HG03571 (cell line): ENCODE measurements at regions not wholly inside any gene's neighbourhood (a gene's known extent, or its start where the extent isn't known, plus 50 kb on each side); places are given as distances from the start of the nearest gene placed in this dataset.
"Not testable (repeated sequence)": the region's sequence is repeated elsewhere in the genome, so short reads cannot be mapped to it uniquely, and the experiment has no call there.

Source experiments
- ATAC-seq: cut with Tn5 transposase; IDR thresholded peaks from one replicate; pipeline ENCODE4 v1.9.1; 2021; ENCODE audit not compliant: unreplicated experiment

- no peak for ATAC-seq
Observed at GRCh38 chr4:159410076-159410777, 307.3 kb downstream of the RAPGEF2 start.

GRCh38 chr4:159410891-159411290 lies 308.0 kb downstream of the RAPGEF2 start:
- ATAC-seq: no peak

DNA sequence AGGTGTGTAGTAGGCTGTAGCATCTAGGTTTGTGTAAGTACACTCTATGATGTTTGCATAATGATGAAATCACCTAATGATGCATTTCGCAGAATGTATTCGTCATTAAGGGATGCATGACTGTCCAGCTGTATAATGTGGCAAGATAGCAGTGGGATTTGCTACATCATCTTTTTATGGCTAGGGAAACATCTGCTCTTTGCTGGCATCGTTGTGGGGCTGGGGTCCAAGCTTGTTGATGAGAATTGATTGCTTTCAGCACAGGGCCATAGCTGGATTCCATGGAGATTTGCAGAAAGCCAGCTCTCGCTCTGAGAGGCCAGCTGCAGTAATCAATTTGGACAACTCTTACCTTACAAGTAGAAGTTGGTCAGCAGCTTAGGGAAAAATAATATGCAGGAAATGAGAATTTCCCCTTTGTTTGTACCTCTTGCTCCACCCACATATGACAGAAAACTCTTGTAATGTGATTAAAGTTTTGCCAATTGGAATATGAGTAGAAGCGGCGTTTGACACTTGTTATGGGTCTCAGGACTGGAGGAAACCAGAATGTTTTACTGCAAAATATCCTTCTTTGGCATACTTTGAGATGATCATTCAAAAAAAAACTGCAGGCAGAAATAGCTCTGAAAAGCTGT lies 310.5 kb downstream of the RAPGEF2 start:
- no peak for ATAC-seq

DNA sequence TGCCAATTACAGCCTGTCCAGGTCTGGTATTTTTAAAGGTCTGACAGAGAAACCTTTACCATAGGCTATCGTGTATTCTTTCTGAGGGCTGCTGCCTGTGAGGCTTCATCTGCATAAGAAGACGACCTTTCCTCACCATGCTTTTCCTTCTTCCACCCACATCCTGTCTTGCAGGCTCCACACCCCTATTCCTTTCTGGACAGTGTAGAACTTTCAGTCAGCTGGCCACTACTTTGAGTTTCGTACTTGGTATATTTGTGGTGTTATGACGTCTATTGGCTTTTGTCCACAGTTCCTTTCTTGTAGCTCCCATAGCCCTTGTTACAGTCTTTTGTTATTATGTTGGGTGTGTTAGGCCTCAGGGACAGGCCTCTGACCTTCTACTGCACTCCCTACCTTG lies 311.4 kb downstream of the RAPGEF2 start:
- ATAC-seq: no peak

GRCh38 chr4:159416073-159416472 lies 313.2 kb downstream of the RAPGEF2 start:
- ATAC-seq: no peak

DNA sequence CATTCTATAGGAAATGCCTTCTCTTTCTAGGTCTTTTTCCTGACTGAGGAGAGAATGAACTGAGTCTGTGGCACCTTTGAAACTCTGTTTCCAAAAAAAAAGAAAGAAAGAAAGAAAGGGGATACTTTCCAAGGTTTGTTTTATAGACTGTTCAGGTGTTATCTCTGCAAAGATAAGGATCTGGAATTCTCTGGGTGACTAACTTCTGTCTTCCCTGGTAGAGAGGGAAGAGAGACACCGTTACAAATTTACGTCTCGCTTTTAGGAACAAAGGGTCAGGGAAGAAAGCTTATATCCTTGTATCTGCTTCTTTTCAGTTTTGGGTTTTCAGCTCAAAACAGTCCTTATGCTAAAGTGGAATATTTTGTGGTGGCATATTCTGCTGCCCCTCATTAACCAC lies 314.1 kb downstream of the RAPGEF2 start:
- ATAC-seq: no peak

- no peak for ATAC-seq
Observed at GRCh38 chr4:159420162-159421057, 317.5 kb downstream of the RAPGEF2 start.

- ATAC-seq: not testable (repeated sequence)
Observed at GRCh38 chr4:159421058-159421419, 318.2 kb downstream of the RAPGEF2 start.

DNA sequence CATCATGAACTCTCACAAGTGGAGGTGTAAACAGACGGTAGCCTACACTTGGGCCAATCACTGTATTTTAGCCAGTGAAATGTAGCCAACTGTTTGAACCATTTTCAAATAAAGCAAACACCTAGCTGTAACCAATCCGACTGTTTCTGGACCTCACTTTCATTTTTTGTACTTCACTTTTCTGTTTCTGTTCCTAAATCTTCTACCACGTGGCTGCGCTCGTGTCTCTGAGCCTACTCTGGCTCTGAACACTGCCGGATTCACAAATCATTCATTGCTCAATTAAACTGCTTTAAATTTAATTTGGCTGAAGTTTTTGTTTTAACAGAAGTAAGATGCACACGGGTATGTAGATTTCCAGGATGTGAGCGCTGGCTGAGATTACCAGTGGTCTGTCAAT lies 319.1 kb downstream of the RAPGEF2 start:
- ATAC-seq: no peak

GRCh38 chr4:159422626-159423025 lies 319.7 kb downstream of the RAPGEF2 start:
- no peak for ATAC-seq

DNA sequence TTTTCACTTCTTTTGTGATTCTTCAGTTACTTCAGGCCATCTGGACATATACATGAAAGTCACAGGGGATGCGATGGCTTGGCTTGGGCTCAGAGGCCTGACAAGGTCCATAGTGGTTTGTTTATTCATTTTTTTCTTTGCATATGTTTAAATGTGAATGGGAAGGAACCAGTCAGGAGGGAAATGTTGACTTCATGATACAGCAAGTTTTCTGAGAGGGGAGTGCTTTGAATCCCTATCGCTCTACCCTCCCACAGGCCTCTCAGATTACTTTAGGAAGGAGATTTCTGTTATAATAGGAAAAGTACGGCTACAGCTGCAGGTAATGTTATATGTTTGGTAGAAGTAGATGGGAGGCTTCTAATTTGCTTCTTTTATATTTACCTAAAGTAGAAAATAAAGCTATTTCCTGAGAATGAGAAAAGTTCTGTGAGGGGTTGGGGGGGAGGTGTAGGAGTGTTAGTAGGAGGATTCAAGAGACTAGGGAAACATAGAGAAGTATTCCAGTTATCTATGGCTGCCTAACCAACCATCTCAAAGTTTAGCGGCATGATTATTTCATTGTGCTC lies 322.9 kb downstream of the RAPGEF2 start:
- no peak for ATAC-seq

DNA sequence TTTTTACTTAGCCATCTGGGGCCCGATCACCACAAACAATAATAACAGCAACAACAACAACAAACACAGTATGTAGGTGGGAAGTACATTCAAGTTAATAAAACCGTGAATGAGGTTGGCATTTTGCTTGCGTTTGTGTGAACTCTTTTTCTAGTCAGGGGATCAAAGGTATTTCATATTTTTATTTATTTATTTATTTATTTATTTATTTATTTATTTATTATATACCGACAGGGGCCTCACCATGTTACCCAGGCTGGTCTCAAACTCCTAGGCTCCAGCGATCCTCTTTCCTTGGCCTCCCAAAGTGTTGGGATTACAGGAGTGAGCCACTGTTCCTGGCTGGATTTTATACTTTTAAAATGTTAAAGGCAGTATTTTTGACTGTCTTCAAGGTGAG lies 325.4 kb downstream of the RAPGEF2 start:
- ATAC-seq: no peak

DNA sequence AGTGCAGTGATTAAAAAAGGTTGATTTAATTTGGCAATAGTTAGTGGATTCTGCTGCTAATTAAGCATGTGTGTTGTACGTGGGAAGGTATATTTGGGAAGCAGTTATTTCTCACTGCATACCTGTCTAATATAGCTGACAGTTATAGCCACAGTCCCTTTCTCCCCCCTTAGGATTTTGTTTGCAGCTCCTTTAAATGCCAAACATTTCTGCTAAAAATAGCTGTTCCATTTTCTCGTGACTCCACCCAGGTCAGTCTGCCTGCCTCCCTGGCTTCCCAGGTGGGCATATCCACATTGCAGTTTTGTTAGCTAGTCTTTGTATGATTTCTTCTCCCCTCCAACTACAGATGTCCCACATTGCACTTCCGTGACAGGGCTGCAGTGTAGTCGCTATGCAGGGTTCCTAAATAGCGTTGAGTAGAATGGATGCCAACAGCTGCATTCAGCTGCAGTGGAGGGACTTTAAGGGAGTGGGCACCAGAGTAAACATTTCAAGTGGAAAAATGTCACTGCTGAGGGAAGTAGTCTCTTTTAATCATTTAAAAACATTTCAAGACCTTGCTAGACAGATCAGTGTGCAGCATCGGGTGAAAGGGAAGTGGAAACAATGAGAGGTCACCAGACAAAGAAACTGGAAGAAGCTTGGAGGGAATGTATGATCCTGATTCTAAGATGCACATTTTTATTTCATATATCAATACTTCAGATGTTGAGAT lies 326.3 kb downstream of the RAPGEF2 start:
- no peak for ATAC-seq

GRCh38 chr4:159429693-159430035 lies 326.8 kb downstream of the RAPGEF2 start:
- ATAC-seq: no peak

GRCh38 chr4:159430896-159431295 lies 328.0 kb downstream of the RAPGEF2 start:
- no peak for ATAC-seq

- no peak for ATAC-seq
Observed at GRCh38 chr4:159432436-159432835, 329.6 kb downstream of the RAPGEF2 start.

- ATAC-seq: no peak
Observed at GRCh38 chr4:159433337-159433736, 330.5 kb downstream of the RAPGEF2 start.

GRCh38 chr4:159434114-159434870 lies 331.4 kb downstream of the RAPGEF2 start:
- ATAC-seq: no peak

- ATAC-seq: no peak
Observed at GRCh38 chr4:159434871-159435241, 332.0 kb downstream of the RAPGEF2 start.

DNA sequence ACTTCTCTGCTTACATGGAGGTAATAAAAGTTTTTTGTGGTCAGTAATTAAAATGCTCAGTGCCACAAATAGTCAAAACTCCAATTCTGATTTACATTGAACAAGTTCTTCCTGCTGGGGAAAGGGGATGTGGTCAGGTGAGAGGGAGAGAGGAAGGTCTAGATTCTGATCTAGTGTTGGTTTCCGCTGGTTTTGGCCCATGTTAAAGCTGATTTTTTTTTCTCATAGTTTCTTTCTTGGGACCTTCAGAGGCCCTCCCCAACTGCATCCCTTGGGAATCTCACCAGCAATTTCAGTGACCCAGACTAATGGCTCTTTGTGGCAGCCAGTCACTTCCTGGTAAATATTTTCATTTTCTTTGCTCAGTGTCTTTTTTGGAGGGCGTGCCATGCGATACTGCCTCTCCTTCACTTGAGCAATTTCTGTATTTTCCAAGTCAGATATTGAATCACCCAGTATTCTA lies 332.7 kb downstream of the RAPGEF2 start:
- ATAC-seq: no peak
